ENCODE measurements at regions not wholly inside any gene's neighbourhood (a gene's known extent, or its start where the extent isn't known, plus 50 kb on each side); places are given as distances from the start of the nearest gene placed in this dataset.

DNA sequence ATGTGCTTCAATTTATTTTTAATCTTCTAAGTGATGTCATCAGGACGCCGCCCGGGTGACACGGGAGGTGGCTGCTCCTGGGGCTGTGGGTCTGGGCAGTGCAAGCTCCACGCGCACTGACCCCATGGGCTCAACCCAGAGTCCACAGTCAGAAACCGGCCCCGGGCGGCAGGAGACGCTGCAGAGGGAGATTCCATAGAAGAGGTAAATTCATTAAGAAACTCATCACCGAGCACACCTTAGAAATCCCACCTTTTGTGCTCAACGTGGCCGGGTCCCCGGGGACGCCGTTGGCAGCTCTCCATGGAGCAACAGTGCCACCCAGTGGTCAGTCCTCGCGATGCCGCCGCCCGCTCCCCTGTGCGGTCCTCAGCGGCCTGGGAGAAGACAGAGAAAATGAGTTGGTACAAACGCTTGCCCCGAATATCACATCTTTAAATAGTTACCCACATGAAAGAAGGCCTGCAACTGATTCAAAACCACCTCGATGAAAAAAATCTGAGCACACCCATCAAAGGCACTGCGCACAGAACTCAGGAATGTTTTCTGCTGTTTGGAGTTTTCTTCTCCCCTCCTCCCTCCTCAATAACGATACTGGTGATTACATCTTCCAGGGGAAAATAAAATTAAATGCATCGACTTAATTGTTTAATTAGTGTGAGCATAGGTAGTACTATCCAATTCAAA, 92.6 kb downstream of the CMPK2 start:
- H3K4me3 ChIP-seq (ENCODE audit: low read length, poor library complexity, severe bottlenecking) = no peak overlapping the region
- no peak overlapping the region for H3K9ac ChIP-seq (ENCODE audit: low read depth, low read length, poor library complexity, severe bottlenecking)
- peak overlapping the region; percentile 22 for H3K4me2 ChIP-seq (ENCODE audit: low read depth, low read length, poor library complexity, severe bottlenecking)

DNA sequence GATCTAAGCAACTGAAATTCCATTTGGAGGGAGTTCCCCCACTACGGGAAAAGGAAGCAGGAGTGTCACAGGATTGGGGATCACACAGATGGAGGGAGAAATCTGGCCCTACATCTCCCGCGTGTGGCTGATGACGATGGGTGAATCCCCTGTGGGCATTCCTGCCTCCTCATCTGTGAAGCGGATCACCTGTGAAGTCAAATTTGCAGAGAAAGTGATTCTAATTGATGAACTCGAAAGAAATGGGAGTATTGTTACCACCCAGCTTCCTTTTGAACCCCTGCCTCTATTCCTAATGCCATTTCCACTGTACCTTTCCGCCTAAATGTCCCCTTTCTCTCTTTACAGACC, 92.0 kb downstream of the CMPK2 start:
- Histone ChIP-seq H4K20me1 (ENCODE audit: insufficient read depth, low read length, poor library complexity, severe bottlenecking) (no peaks in the 10 kb centered on the region), H3K36me3 (ENCODE audit: insufficient read depth, low read length) (no peaks in the 10 kb centered on the region), H3K27me3 (ENCODE audit: insufficient read depth, low read length, poor library complexity, severe bottlenecking) (no peaks in the 10 kb centered on the region), H3K9me2 (replicated peaks; ENCODE audit: low read depth, low read length) (no peaks in the 10 kb centered on the region), H3K9ac (ENCODE audit: low read depth, low read length, poor library complexity, severe bottlenecking) (no peak overlapping the region), H3F3A (ENCODE audit: low read depth) (no peaks in the 10 kb centered on the region), H3K79me2 (ENCODE audit: insufficient read depth, low read length) (no peaks in the 10 kb centered on the region), H3K4me2 (ENCODE audit: low read depth, low read length, poor library complexity, severe bottlenecking) (peak overlapping the region; percentile 22), H3K9me3 (ENCODE audit: insufficient read depth, low read depth, low read length) (no peaks in the 10 kb centered on the region), H2AFZ (ENCODE audit: low read length) (peak overlapping the region; percentile 72; the same call in 1 of the 2 replicates), H3K4me3 (ENCODE audit: low read length, poor library complexity, severe bottlenecking) (no peak overlapping the region), H3K4me1 (ENCODE audit: insufficient read depth, low read length, poor library complexity, severe bottlenecking) (no peaks in the 10 kb centered on the region)
- TF ChIP-seq, protein P1, sequence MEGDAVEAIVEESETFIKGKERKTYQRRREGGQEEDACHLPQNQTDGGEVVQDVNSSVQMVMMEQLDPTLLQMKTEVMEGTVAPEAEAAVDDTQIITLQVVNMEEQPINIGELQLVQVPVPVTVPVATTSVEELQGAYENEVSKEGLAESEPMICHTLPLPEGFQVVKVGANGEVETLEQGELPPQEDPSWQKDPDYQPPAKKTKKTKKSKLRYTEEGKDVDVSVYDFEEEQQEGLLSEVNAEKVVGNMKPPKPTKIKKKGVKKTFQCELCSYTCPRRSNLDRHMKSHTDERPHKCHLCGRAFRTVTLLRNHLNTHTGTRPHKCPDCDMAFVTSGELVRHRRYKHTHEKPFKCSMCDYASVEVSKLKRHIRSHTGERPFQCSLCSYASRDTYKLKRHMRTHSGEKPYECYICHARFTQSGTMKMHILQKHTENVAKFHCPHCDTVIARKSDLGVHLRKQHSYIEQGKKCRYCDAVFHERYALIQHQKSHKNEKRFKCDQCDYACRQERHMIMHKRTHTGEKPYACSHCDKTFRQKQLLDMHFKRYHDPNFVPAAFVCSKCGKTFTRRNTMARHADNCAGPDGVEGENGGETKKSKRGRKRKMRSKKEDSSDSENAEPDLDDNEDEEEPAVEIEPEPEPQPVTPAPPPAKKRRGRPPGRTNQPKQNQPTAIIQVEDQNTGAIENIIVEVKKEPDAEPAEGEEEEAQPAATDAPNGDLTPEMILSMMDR (conservative IDR thresholded peaks at IDR 0.05; ENCODE audit: low read length) = no peak
- no peak for TF ChIP-seq EZH2phosphoT487 (IDR thresholded peaks at IDR 0.05; ENCODE audit: borderline replicate concordance)

More for the DNA sequence above, 92.6 kb downstream of the CMPK2 start:
- Histone ChIP-seq H3K27me3 (ENCODE audit: insufficient read depth, low read length, poor library complexity, severe bottlenecking) (no peaks in the 10 kb centered on the region), H3K9me2 (replicated peaks; ENCODE audit: low read depth, low read length) (no peaks in the 10 kb centered on the region), H4K20me1 (ENCODE audit: insufficient read depth, low read length, poor library complexity, severe bottlenecking) (no peaks in the 10 kb centered on the region), H2AFZ (ENCODE audit: low read length) (peak overlapping the region; percentile 72; the same call in 1 of the 2 replicates), H3K9me3 (ENCODE audit: insufficient read depth, low read depth, low read length) (no peaks in the 10 kb centered on the region), H3K36me3 (ENCODE audit: insufficient read depth, low read length) (no peaks in the 10 kb centered on the region), H3F3A (ENCODE audit: low read depth) (no peaks in the 10 kb centered on the region), H3K79me2 (ENCODE audit: insufficient read depth, low read length) (no peaks in the 10 kb centered on the region), H3K4me1 (ENCODE audit: insufficient read depth, low read length, poor library complexity, severe bottlenecking) (no peaks in the 10 kb centered on the region)
- TF ChIP-seq, protein P1 (conservative IDR thresholded peaks at IDR 0.05; ENCODE audit: low read length) = peak; percentile 95
- TF ChIP-seq EZH2phosphoT487 (IDR thresholded peaks at IDR 0.05; ENCODE audit: borderline replicate concordance) = no peak

DNA sequence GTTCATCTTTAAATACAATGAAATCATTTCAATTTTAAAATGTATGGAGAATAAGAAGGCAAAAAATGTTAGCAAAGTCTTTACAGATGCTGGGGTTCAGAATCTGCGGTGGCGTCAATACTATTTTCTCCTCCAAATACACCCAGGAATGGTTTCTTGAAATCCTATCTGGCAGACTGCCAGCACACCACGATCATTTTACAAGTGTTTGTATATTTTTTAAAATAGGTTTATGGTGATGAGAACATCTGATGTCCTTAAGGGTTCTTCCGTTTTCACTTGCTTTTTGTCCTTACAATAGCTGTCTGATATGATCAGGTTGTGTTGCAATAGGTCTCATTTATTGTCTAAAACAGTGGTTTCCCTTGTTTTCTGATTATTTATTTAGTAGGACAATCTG, 89.6 kb downstream of the CMPK2 start:
- Histone ChIP-seq H3K4me2 (ENCODE audit: low read depth, low read length, poor library complexity, severe bottlenecking) (no peak overlapping the region), H3F3A (ENCODE audit: low read depth) (no peaks in the 10 kb centered on the region), H3K79me2 (ENCODE audit: insufficient read depth, low read length) (no peaks in the 10 kb centered on the region)

More for the DNA sequence above, 89.6 kb downstream of the CMPK2 start:
- TF ChIP-seq, protein P1 (conservative IDR thresholded peaks at IDR 0.05; ENCODE audit: low read length) = no peak
- TF ChIP-seq EZH2phosphoT487 (IDR thresholded peaks at IDR 0.05; ENCODE audit: borderline replicate concordance) = no peak
- H3K9me3 ChIP-seq (ENCODE audit: insufficient read depth, low read depth, low read length) = no peaks in the 10 kb centered on the region
- H4K20me1 ChIP-seq (ENCODE audit: insufficient read depth, low read length, poor library complexity, severe bottlenecking) = no peaks in the 10 kb centered on the region
- no peaks in the 10 kb centered on the region for H3K9me2 ChIP-seq (replicated peaks; ENCODE audit: low read depth, low read length)
- no peaks in the 10 kb centered on the region for H3K36me3 ChIP-seq (ENCODE audit: insufficient read depth, low read length)
- H2AFZ ChIP-seq (ENCODE audit: low read length) = no peak overlapping the region
- H3K4me1 ChIP-seq (ENCODE audit: insufficient read depth, low read length, poor library complexity, severe bottlenecking) = peaks cover 8% of the 10 kb centered on the region
- no peak overlapping the region for H3K4me3 ChIP-seq (ENCODE audit: low read length, poor library complexity, severe bottlenecking)
- H3K27me3 ChIP-seq (ENCODE audit: insufficient read depth, low read length, poor library complexity, severe bottlenecking) = no peaks in the 10 kb centered on the region
- no peak overlapping the region for H3K9ac ChIP-seq (ENCODE audit: low read depth, low read length, poor library complexity, severe bottlenecking)

Measured in Loucy (cell line).